VCaP (cell line): ENCODE measurements at regions not wholly inside any gene's neighbourhood (a gene's known extent, or its start where the extent isn't known, plus 50 kb on each side); places are given as distances from the start of the nearest gene placed in this dataset.
"Not testable (repeated sequence)": the region's sequence is repeated elsewhere in the genome, so short reads cannot be mapped to it uniquely, and the experiment has no call there.

ENCODE experiments used
- H3K27ac ChIP-seq: fragments of 450-650 bp; 2 replicates; pipeline ENCODE4 v1.5.1; 2017
- CTCF ChIP-seq: fragments of 450-650 bp; conservative IDR thresholded peaks from 2 replicates; pipeline ENCODE4 v1.5.1; 2017; ENCODE audit warnings: mild to moderate bottlenecking, moderate library complexity

- no peak overlapping the region for H3K27ac ChIP-seq
These were observed 161.6 kb upstream of the SPRY1 start for GRCh38 chr4:123234955-123235354.

GRCh38 chr4:123235431-123235830 lies 161.2 kb upstream of the SPRY1 start:
- no peak for TF ChIP-seq CTCF
- H3K27ac ChIP-seq = no peak overlapping the region

More at GRCh38 chr4:123234955-123235354, 161.6 kb upstream of the SPRY1 start:
- no peak for TF ChIP-seq CTCF

GRCh38 chr4:123236606-123237005 lies 160.0 kb upstream of the SPRY1 start:
- no peak overlapping the region for H3K27ac ChIP-seq
- no peak for TF ChIP-seq CTCF

GRCh38 chr4:123240286-123240685 lies 156.3 kb upstream of the SPRY1 start:
- not testable (repeated sequence) for H3K27ac ChIP-seq

- not testable (repeated sequence) for H3K27ac ChIP-seq
These were observed 153.4 kb upstream of the SPRY1 start for GRCh38 chr4:123243220-123243619.

GRCh38 chr4:123244137-123244536 lies 152.5 kb upstream of the SPRY1 start:
- TF ChIP-seq CTCF = peak; percentile 36
- no peak overlapping the region for H3K27ac ChIP-seq

- TF ChIP-seq CTCF = no peak
- no peak overlapping the region for H3K27ac ChIP-seq
These were observed 150.5 kb upstream of the SPRY1 start for GRCh38 chr4:123246085-123246484.

- no peak for TF ChIP-seq CTCF
- H3K27ac ChIP-seq = no peak overlapping the region
These were observed 148.4 kb upstream of the SPRY1 start for GRCh38 chr4:123248085-123248659.

- no peak overlapping the region for H3K27ac ChIP-seq
- TF ChIP-seq CTCF = no peak
These were observed 146.8 kb upstream of the SPRY1 start for GRCh38 chr4:123249821-123250220.
